ENCODE measurements at regions not wholly inside any gene's neighbourhood (a gene's known extent, or its start where the extent isn't known, plus 50 kb on each side); places are given as distances from the start of the nearest gene placed in this dataset.

- no peak for TF ChIP-seq CTCF (IDR thresholded peaks at IDR 0.05; ENCODE audit: low read depth, low read length, missing control alignments)
- DNase-seq (ENCODE audit: extremely low read depth, low read depth): no peak
Observed at GRCh38 chr2:62407838-62408237, 98.2 kb downstream of the TMEM17 start.

GRCh38 chr2:62407401-62407800, 98.6 kb downstream of the TMEM17 start:
- no peak for DNase-seq (ENCODE audit: extremely low read depth, low read depth)
- TF ChIP-seq CTCF (IDR thresholded peaks at IDR 0.05; ENCODE audit: low read depth, low read length, missing control alignments): no peak
- no peak overlapping the region for H3K4me3 ChIP-seq (replicated peaks; ENCODE audit: low read depth, low read length)

More at GRCh38 chr2:62407838-62408237, 98.2 kb downstream of the TMEM17 start:
- H3K4me3 ChIP-seq (replicated peaks; ENCODE audit: low read depth, low read length): no peak overlapping the region

- DNase-seq (ENCODE audit: extremely low read depth, low read depth): no peak
Observed at GRCh38 chr2:62406573-62407043, 99.4 kb downstream of the TMEM17 start.

GRCh38 chr2:62404913-62405312, 101.1 kb downstream of the TMEM17 start:
- no peak for DNase-seq (ENCODE audit: extremely low read depth, low read depth)
- no peak overlapping the region for H3K4me3 ChIP-seq (replicated peaks; ENCODE audit: low read depth, low read length)
- no peak for TF ChIP-seq CTCF (IDR thresholded peaks at IDR 0.05; ENCODE audit: low read depth, low read length, missing control alignments)

More at GRCh38 chr2:62406573-62407043, 99.4 kb downstream of the TMEM17 start:
- H3K4me3 ChIP-seq (replicated peaks; ENCODE audit: low read depth, low read length): no peak overlapping the region
- no peak for TF ChIP-seq CTCF (IDR thresholded peaks at IDR 0.05; ENCODE audit: low read depth, low read length, missing control alignments)

- H3K4me3 ChIP-seq (replicated peaks; ENCODE audit: low read depth, low read length): no peak overlapping the region
- DNase-seq (ENCODE audit: extremely low read depth, low read depth): no peak
- TF ChIP-seq CTCF (IDR thresholded peaks at IDR 0.05; ENCODE audit: low read depth, low read length, missing control alignments): no peak
Observed at GRCh38 chr2:62402156-62402555, 103.8 kb downstream of the TMEM17 start.

GRCh38 chr2:62398356-62398755, 107.6 kb downstream of the TMEM17 start:
- DNase-seq (ENCODE audit: extremely low read depth, low read depth): no peak
- no peak for TF ChIP-seq CTCF (IDR thresholded peaks at IDR 0.05; ENCODE audit: low read depth, low read length, missing control alignments)
- H3K4me3 ChIP-seq (replicated peaks; ENCODE audit: low read depth, low read length): no peak overlapping the region

GRCh38 chr2:62396880-62397279, 109.1 kb downstream of the TMEM17 start:
- no peak overlapping the region for H3K4me3 ChIP-seq (replicated peaks; ENCODE audit: low read depth, low read length)
- no peak for DNase-seq (ENCODE audit: extremely low read depth, low read depth)
- TF ChIP-seq CTCF (IDR thresholded peaks at IDR 0.05; ENCODE audit: low read depth, low read length, missing control alignments): no peak

All from HFF-Myc (cell line).